ENCODE measurements at regions not wholly inside any gene's neighbourhood (a gene's known extent, or its start where the extent isn't known, plus 50 kb on each side); places are given as distances from the start of the nearest gene placed in this dataset.

DNA sequence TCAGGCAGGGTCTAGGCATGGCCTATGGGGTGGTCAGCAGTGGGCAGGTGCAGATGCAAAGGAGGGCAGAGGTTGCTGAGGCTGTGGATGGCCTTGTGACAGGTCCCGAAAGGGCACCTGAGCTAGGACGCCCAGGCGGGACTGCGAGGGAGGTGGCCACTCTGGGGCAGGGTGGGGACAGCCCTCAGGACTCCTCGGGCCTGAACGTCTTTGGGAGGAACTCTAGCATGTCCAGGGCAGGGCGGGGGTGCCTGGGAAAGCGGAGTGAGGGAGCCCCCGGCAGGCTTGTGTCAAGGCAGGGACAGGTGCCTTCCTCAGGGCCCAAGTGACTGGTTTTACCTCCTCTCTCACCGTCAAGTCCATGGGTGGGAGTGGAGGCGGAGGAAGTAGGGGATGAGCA, 125.4 kb upstream of the WNT4 start:
- no peak overlapping the region for H3K4me3 ChIP-seq
- no peaks in the 10 kb centered on the region for H3K4me1 ChIP-seq
- H3K36me3 ChIP-seq = no peaks in the 10 kb centered on the region
- TF ChIP-seq CTCF (IDR thresholded peaks at IDR 0.05) = no peak
- no peak for DNase-seq
- H3K27me3 ChIP-seq = peaks cover 0 to 67% (median 44%) of the 10 kb centered on the region in 7 donors
- H3K9me3 ChIP-seq = no peaks in the 10 kb centered on the region
- intact Hi-C loops (cut with DNase I) = no loop called here
- no peak overlapping the region for H3K27ac ChIP-seq
- WGBS, 2 donors = 69 to 78% methylated on average over 11 of the region's 11 CpGs
- ATAC-seq = no peak

DNA sequence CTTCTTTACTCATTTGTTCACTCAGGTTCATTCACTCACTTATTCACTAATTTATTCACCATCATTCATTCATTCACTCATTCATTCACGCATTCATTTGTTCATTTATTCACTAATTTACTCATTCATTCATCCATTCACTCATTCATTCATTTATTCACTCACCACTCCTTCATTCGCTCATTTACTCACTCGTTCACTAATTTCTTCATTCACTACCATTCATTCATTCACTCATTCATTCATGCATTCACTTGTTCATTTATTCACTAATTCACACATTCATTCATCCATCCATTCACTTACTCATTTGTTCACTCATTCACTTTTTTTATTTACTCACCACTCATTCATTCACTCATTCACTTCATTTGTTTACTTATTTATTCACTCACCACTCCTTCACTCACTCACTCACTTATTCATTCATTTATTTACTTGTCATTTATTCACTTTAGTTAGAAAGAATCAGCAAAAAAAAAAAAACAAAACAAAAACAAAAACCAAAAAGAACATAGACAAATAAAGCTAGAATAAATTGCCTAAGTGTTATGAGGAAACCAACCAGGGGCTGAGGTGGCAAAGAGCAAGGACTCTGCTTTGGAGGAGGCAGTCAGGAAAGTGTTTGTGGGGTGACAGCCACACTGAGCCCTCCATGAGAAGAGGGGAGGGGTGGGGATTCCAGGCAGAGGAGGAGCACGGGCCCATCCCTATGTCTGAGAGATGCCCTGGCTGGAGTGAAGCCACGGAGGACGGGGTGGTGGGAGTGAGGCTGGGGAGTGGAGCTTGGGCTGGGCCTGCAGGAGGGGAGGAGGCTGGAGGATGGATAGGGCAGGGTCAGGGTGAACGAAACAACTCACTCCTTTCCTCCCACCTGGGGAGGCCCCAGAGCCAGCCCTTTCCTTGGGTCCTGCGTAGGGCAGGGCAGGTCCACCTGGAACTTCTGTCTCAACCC, 129.2 kb upstream of the WNT4 start:
- ATAC-seq = no peak
- Histone ChIP-seq H3K27ac (no peak overlapping the region), H3K36me3 (no peaks in the 10 kb centered on the region), H3K27me3 (peaks cover 0 to 59% (median 41%) of the 10 kb centered on the region in 7 donors), H3K9me3 (no peaks in the 10 kb centered on the region), H3K4me3 (no peak overlapping the region), H3K4me1 (no peaks in the 10 kb centered on the region)
- intact Hi-C loops (cut with DNase I) = loop anchor here in 6 of 10 donors (5.0 to 10.0 kb wide), 4 partner anchors 137 to 167 kb away; no protein-coding TSS in a partner anchor
- no peak for DNase-seq
- 54 to 67% methylated on average over 8 of the region's 8 CpGs for WGBS, 2 donors
- TF ChIP-seq CTCF (IDR thresholded peaks at IDR 0.05) = no peak

DNA sequence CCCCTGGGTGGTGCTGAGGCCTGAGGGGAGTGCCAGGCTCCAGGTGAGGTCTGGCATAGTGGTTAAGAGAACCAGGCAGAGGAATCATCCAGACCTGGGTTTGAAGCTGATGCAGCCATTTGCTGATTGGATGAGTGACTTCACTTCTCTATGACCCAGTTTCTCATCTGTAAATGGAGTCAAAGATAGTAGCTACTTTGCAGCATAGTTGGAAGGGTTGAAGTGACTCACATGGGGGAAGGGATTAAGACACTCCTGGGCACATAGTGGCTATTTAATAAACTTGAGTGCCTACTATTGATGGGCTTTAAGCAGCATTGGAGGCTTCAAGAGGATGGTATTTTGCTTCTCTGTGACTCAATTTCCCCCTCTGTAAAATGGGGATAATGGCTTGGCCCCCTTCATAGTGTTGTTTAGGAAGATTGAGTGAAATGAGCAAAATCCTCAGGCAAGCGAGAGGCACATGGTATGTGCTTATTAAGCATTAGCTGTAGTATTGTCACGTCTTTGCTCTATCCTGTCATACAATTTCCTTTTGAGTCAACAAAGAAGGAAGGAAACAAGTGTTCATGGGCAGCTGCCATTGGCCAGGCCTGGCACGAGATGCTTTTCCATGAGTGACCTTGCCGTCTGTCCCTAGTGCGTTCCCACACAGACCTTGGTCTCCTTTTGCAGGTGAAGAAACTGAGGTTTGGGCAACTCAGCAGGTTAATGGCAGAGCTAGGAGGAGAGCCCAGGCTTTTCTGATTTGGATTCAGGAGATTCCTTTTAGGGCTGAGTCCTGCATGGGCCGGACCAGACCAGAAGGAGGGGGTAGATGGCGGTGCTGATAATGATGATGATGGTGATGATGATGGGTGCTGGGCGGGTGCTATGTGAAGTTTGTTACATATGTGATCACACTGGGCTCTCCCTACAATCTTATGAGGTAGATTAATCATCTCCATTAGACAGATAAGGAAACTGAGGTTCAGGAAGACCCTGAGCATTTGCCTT, 131.1 kb upstream of the WNT4 start:
- TF ChIP-seq CTCF (IDR thresholded peaks at IDR 0.05) = no peak
- ATAC-seq (no peak), DNase-seq (no peak)
- Histone ChIP-seq H3K27me3 (peaks cover 0 to 49% (median 30%) of the 10 kb centered on the region in 7 donors), H3K9me3 (no peaks in the 10 kb centered on the region), H3K4me3 (no peak overlapping the region), H3K4me1 (no peaks in the 10 kb centered on the region), H3K36me3 (no peaks in the 10 kb centered on the region), H3K27ac (no peak overlapping the region)
- WGBS, 2 donors = 72 to 80% methylated on average over 8 of the region's 8 CpGs
- intact Hi-C loops (cut with DNase I) = loop anchor here in 6 of 10 donors (5.0 to 10.0 kb wide), 4 partner anchors 139 to 169 kb away; no protein-coding TSS in a partner anchor

DNA sequence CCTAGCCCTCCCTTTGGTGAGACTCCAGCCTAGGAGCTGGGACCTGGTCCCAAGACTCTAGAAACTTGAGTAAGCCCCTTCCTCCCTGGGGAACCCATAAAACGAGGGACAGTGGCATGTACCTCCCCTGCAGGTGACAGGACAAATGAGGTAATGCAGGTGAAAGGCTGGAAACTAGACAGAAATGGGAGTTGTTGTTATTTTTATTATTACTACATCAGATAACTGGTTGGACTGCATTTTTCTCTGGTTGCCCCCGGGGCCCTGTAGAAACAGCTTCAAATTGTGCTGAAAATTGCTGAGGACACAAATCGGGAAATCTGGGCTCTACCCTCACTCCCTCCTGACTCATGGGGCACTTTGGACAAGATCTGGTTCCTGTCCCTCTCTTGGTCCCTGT, 132.3 kb upstream of the WNT4 start:
- ATAC-seq = no peak
- intact Hi-C loops (cut with DNase I) = loop anchor here in 7 of 10 donors (5.0 to 10.0 kb wide), 4 partner anchors 140 to 170 kb away; no protein-coding TSS in a partner anchor
- Histone ChIP-seq H3K4me3 (no peak overlapping the region), H3K9me3 (peaks cover 0 to 6% (median 0%) of the 10 kb centered on the region in 11 donors), H3K27ac (no peak overlapping the region), H3K27me3 (peaks cover 0 to 39% (median 30%) of the 10 kb centered on the region in 7 donors), H3K36me3 (no peaks in the 10 kb centered on the region), H3K4me1 (no peaks in the 10 kb centered on the region)
- no peak for TF ChIP-seq CTCF (IDR thresholded peaks at IDR 0.05)
- 72 to 78% methylated on average over 3 of the region's 3 CpGs for WGBS, 2 donors
- DNase-seq = no peak
